ENCODE measurements at regions not wholly inside any gene's neighbourhood (a gene's known extent, or its start where the extent isn't known, plus 50 kb on each side); places are given as distances from the start of the nearest gene placed in this dataset.

GRCh38 chr17:62907961-62908360, 58.1 kb upstream of the TANC2 start:
- TF ChIP-seq EZH2phosphoT487 (IDR thresholded peaks at IDR 0.05; ENCODE audit: low read depth) (no peak), CTCF (IDR thresholded peaks at IDR 0.05; ENCODE audit: low read depth, low read length) (no peak)

GRCh38 chr17:62906881-62907280, 59.2 kb upstream of the TANC2 start:
- H3K9ac ChIP-seq (ENCODE audit: low read length): no peak overlapping the region
- H2AFZ ChIP-seq (ENCODE audit: low read depth, low read length): no peak overlapping the region
- no peak for TF ChIP-seq CTCF (IDR thresholded peaks at IDR 0.05; ENCODE audit: low read depth, low read length)
- no peaks in the 10 kb centered on the region for H4K20me1 ChIP-seq (ENCODE audit: insufficient read depth, low read length)
- H3K4me2 ChIP-seq (ENCODE audit: low read length): no peak overlapping the region
- H3K4me3 ChIP-seq (ENCODE audit: low read length): no peak overlapping the region
- no peaks in the 10 kb centered on the region for H3K9me3 ChIP-seq (ENCODE audit: insufficient read depth, low read length)
- H3K36me3 ChIP-seq (replicated peaks; ENCODE audit: low read depth, low read length): no peaks in the 10 kb centered on the region
- peaks cover 15% of the 10 kb centered on the region for H3K27me3 ChIP-seq (ENCODE audit: low read depth, low read length)
- H3K79me2 ChIP-seq (ENCODE audit: low read length): no peaks in the 10 kb centered on the region
- H3K4me1 ChIP-seq (ENCODE audit: low read length): no peaks in the 10 kb centered on the region
- H3K27ac ChIP-seq (ENCODE audit: low read length): no peak overlapping the region

More at GRCh38 chr17:62907961-62908360, 58.1 kb upstream of the TANC2 start:
- no peaks in the 10 kb centered on the region for H4K20me1 ChIP-seq (ENCODE audit: insufficient read depth, low read length)
- H3K9me3 ChIP-seq (ENCODE audit: insufficient read depth, low read length): no peaks in the 10 kb centered on the region
- H3K27me3 ChIP-seq (ENCODE audit: low read depth, low read length): peaks cover 15% of the 10 kb centered on the region
- H3K27ac ChIP-seq (ENCODE audit: low read length): no peak overlapping the region
- no peak overlapping the region for H3K4me2 ChIP-seq (ENCODE audit: low read length)
- no peak overlapping the region for H2AFZ ChIP-seq (ENCODE audit: low read depth, low read length)
- H3K4me3 ChIP-seq (ENCODE audit: low read length): no peak overlapping the region
- H3K79me2 ChIP-seq (ENCODE audit: low read length): no peaks in the 10 kb centered on the region
- H3K36me3 ChIP-seq (replicated peaks; ENCODE audit: low read depth, low read length): no peaks in the 10 kb centered on the region
- no peak overlapping the region for H3K9ac ChIP-seq (ENCODE audit: low read length)
- no peaks in the 10 kb centered on the region for H3K4me1 ChIP-seq (ENCODE audit: low read length)

- Histone ChIP-seq H2AFZ (ENCODE audit: low read depth, low read length) (no peak overlapping the region), H3K27ac (ENCODE audit: low read length) (no peak overlapping the region), H3K36me3 (replicated peaks; ENCODE audit: low read depth, low read length) (no peaks in the 10 kb centered on the region), H3K27me3 (ENCODE audit: low read depth, low read length) (peaks cover 1% of the 10 kb centered on the region; the same call in 1 of the 2 replicates), H4K20me1 (ENCODE audit: insufficient read depth, low read length) (no peaks in the 10 kb centered on the region), H3K4me2 (ENCODE audit: low read length) (no peak overlapping the region), H3K4me1 (ENCODE audit: low read length) (no peaks in the 10 kb centered on the region), H3K4me3 (ENCODE audit: low read length) (no peak overlapping the region), H3K9me3 (ENCODE audit: insufficient read depth, low read length) (no peaks in the 10 kb centered on the region), H3K79me2 (ENCODE audit: low read length) (no peaks in the 10 kb centered on the region), H3K9ac (ENCODE audit: low read length) (no peak overlapping the region)
- no peak for TF ChIP-seq CTCF (IDR thresholded peaks at IDR 0.05; ENCODE audit: low read depth, low read length)
- TF ChIP-seq EZH2phosphoT487 (IDR thresholded peaks at IDR 0.05; ENCODE audit: low read depth): no peak
Observed at GRCh38 chr17:62905233-62905632, 60.8 kb upstream of the TANC2 start.

GRCh38 chr17:62902531-62903220, 63.4 kb upstream of the TANC2 start:
- Histone ChIP-seq H3K27me3 (ENCODE audit: low read depth, low read length) (no peaks in the 10 kb centered on the region), H3K36me3 (replicated peaks; ENCODE audit: low read depth, low read length) (no peaks in the 10 kb centered on the region), H3K9me3 (ENCODE audit: insufficient read depth, low read length) (no peaks in the 10 kb centered on the region), H3K79me2 (ENCODE audit: low read length) (no peaks in the 10 kb centered on the region), H3K27ac (ENCODE audit: low read length) (no peak overlapping the region), H4K20me1 (ENCODE audit: insufficient read depth, low read length) (no peaks in the 10 kb centered on the region), H3K4me1 (ENCODE audit: low read length) (no peaks in the 10 kb centered on the region), H3K4me2 (ENCODE audit: low read length) (no peak overlapping the region), H3K4me3 (ENCODE audit: low read length) (no peak overlapping the region), H2AFZ (ENCODE audit: low read depth, low read length) (no peak overlapping the region), H3K9ac (ENCODE audit: low read length) (no peak overlapping the region)
- TF ChIP-seq EZH2phosphoT487 (IDR thresholded peaks at IDR 0.05; ENCODE audit: low read depth): no peak
- TF ChIP-seq CTCF (IDR thresholded peaks at IDR 0.05; ENCODE audit: low read depth, low read length): no peak
